GM21447 (cell line): ENCODE measurements at regions not wholly inside any gene's neighbourhood (a gene's known extent, or its start where the extent isn't known, plus 50 kb on each side); places are given as distances from the start of the nearest gene placed in this dataset.

ENCODE experiments used
- ATAC-seq: cut with Tn5 transposase; IDR thresholded peaks from one replicate; pipeline ENCODE4 v1.9.1; 2021; ENCODE audit not compliant: unreplicated experiment

DNA sequence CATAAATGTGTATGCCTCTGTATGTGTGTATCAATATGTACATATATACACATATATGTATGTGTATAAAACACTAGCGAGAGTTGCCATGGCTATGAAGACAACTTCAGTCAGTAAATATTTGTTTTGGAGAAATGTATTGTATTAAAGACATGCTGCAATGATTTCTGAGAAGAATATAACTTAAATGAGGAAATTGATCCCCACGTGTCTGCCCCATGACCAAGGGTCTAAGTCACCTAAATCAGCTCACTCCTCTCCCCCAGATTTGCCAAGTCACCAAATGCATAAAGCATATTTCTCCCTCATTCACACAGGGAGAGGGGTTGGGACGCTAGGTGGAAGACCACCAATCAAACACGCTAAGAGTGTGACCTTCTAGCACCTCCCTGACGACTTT, 58.3 kb upstream of the LYST start:
- ATAC-seq, result no peak

GRCh38 chr1:235923466-235924021, 56.8 kb upstream of the LYST start:
- ATAC-seq, result peak; percentile 80

- ATAC-seq, result no peak
These were observed 54.1 kb upstream of the LYST start for GRCh38 chr1:235920596-235921375.

DNA sequence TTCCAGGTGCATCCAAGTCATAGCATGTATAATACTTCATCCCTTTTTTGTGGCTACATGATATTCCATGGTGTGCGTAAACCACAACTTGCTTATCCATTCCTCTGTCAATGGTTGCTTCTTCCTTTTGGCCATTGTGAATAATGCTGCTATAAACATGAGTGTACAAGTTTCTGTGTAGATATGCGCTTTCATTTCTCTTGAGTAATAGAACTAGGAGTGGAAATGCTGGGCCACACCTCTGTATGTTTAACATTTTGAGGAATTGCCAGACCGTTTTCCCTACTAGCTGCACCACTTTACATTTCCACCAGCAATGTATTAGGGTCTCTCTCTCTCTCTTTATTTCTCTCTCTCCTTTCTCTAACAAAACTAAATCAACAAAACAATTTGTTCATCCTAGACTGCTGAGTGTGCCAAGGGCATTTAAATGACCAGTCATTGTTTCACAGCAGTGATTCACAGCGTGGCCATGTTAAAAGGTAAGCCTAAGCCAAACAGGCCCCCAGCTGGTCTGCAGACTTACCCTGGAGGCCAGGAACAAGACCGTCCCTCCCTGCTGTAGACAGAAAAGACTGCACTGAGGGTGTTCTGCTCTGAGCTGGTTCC, 53.2 kb upstream of the LYST start:
- ATAC-seq, result no peak

- no peak for ATAC-seq
These were observed 52.6 kb upstream of the LYST start for GRCh38 chr1:235919127-235919832.

GRCh38 chr1:235918465-235918864, 51.8 kb upstream of the LYST start:
- ATAC-seq, result no peak

DNA sequence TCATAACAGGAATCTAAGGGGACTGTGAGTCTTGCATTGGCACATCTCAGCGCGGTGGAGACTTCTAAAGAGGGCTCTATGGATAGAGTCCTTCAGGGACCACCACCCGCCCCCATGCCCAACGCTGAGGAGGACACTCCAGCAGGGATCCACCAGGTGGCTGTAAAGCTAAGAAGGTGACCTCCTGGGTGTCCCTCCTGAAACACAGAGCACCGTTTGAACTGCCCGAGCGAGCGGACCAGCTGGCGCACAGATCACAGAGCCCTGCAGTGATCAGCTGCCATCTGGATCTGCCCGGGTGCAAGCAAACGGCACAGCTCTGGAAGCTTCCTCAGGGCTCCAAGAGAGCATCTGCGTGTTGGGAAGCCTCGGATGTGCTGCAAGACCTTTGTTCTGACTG, 51.3 kb upstream of the LYST start:
- ATAC-seq, result no peak

DNA sequence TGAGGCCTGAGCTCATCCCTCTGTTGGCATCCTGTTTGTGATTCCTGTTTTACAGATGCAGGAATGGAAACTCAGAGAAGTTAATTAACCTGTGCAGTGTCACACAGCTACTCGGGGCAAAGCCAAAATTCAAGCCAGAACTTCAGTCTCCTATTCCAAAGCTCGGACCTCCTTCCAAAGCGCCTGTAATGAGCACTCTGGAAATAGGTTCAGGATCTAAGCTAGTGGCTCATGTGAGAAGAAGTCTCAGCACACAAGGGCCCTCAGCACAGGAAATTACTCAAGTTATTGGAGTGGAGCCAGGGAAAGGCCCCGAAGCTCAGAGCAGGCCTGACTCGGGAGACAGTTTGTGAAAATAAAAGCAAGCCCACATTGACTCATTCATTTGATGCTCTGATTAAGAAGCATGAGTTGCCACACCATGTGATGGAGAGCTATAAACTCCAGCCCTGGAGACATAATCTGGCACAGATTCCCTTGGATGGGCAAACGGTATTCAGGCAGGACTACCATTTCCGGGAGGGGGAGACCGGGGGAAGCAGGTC, 50.6 kb upstream of the LYST start:
- ATAC-seq, result peak; percentile 96
